ENCODE measurements at regions not wholly inside any gene's neighbourhood (a gene's known extent, or its start where the extent isn't known, plus 50 kb on each side); places are given as distances from the start of the nearest gene placed in this dataset.
A peak's percentile ranks its signal among the peaks of the same experiment; 100 is the strongest.

DNA sequence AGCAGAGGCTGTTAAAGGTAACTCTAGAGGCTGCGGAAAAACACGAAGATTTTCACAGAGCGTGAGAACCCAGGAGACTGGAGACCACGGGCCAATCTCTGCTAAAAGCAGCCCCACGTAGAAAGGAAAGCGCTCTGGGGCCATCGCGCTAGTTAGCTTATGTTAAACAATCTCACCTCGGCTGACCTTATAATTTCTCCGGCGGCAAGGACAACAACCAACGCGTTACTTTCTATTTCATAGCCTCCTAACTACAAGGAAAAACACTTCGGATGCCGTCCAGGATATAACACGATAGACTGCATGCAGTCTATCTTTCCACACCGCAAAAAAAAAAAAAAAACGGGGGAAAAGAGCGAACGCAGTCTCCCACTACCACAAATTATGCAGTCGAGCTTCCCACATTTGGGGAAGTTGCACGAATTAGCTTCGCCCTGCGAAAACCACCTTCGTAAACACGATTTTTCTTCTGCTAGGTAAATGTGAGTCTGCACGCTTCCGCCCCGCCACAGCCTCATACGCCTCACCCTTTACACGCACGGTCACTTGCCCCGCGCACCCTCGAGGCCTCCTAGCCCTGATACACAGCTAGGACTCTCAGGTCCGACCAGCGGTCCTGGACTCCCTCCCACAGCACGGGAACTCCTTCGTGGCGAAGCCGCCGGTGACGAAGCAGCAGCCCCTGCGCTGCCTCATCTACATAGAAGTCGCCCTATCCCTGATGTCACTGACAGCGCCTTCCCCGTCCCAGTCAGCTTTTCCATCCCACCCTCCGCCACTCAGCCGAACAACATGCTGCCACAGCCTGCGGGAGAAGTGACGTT lies 87.8 kb downstream of the PRKAB2 start (continued):
- TF ChIP-seq, protein P1, sequence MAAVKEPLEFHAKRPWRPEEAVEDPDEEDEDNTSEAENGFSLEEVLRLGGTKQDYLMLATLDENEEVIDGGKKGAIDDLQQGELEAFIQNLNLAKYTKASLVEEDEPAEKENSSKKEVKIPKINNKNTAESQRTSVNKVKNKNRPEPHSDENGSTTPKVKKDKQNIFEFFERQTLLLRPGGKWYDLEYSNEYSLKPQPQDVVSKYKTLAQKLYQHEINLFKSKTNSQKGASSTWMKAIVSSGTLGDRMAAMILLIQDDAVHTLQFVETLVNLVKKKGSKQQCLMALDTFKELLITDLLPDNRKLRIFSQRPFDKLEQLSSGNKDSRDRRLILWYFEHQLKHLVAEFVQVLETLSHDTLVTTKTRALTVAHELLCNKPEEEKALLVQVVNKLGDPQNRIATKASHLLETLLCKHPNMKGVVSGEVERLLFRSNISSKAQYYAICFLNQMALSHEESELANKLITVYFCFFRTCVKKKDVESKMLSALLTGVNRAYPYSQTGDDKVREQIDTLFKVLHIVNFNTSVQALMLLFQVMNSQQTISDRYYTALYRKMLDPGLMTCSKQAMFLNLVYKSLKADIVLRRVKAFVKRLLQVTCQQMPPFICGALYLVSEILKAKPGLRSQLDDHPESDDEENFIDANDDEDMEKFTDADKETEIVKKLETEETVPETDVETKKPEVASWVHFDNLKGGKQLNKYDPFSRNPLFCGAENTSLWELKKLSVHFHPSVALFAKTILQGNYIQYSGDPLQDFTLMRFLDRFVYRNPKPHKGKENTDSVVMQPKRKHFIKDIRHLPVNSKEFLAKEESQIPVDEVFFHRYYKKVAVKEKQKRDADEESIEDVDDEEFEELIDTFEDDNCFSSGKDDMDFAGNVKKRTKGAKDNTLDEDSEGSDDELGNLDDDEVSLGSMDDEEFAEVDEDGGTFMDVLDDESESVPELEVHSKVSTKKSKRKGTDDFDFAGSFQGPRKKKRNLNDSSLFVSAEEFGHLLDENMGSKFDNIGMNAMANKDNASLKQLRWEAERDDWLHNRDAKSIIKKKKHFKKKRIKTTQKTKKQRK (IDR thresholded peaks at IDR 0.05; ENCODE audit: low read depth, low read length) = peak; percentile 55
- TF ChIP-seq MEF2B (IDR thresholded peaks at IDR 0.05; ENCODE audit: partially characterized antibody, poor library complexity, severe bottlenecking) (no peak), TCF12 (IDR thresholded peaks at IDR 0.05; ENCODE audit: low read depth, low read length) (peak; percentile 86), TCF3 (IDR thresholded peaks at IDR 0.05; ENCODE audit: borderline replicate concordance, insufficient read depth, low read depth, low read length) (peak; percentile 90; the same call in 1 of the 2 replicates), DPF2 (IDR thresholded peaks at IDR 0.05) (0 out of 2 replicates have a peak, but pooled peaks have one; percentile 31), CBX3 (IDR thresholded peaks at IDR 0.05; ENCODE audit: borderline replicate concordance, low read depth) (no peak), BCL11A (IDR thresholded peaks at IDR 0.05; ENCODE audit: low read depth, low read length) (peak; percentile 82), YBX1 (IDR thresholded peaks at IDR 0.05) (no peak), SIX5 (IDR thresholded peaks at IDR 0.05; ENCODE audit: low read depth, low read length, severe bottlenecking) (peak; percentile 21), ZNF24 (IDR thresholded peaks at IDR 0.05) (no peak), CHD1 (IDR thresholded peaks at IDR 0.05; ENCODE audit: low read depth, low read length) (no peak), IRF4 (IDR thresholded peaks at IDR 0.05; ENCODE audit: low read depth, low read length) (no peak), RELA (IDR thresholded peaks at IDR 0.05; ENCODE audit: borderline replicate concordance, partially characterized antibody) (peak; percentile 27), FOXM1 (IDR thresholded peaks at IDR 0.05; ENCODE audit: low read depth, low read length) (peak; percentile 70), MYB (IDR thresholded peaks at IDR 0.05; ENCODE audit: borderline replicate concordance, low read depth, low read length) (no peak)
- TF ChIP-seq, protein P2, sequence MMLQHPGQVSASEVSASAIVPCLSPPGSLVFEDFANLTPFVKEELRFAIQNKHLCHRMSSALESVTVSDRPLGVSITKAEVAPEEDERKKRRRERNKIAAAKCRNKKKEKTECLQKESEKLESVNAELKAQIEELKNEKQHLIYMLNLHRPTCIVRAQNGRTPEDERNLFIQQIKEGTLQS (IDR thresholded peaks at IDR 0.05; ENCODE audit: borderline replicate concordance, extremely low read depth, low read depth, low read length) = no peak
- TF ChIP-seq, protein P3, sequence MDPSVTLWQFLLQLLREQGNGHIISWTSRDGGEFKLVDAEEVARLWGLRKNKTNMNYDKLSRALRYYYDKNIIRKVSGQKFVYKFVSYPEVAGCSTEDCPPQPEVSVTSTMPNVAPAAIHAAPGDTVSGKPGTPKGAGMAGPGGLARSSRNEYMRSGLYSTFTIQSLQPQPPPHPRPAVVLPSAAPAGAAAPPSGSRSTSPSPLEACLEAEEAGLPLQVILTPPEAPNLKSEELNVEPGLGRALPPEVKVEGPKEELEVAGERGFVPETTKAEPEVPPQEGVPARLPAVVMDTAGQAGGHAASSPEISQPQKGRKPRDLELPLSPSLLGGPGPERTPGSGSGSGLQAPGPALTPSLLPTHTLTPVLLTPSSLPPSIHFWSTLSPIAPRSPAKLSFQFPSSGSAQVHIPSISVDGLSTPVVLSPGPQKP (IDR thresholded peaks at IDR 0.05; ENCODE audit: low read depth, low read length) = peak; percentile 48; the same call in 1 of the 2 replicates
- TF ChIP-seq, protein P4, sequence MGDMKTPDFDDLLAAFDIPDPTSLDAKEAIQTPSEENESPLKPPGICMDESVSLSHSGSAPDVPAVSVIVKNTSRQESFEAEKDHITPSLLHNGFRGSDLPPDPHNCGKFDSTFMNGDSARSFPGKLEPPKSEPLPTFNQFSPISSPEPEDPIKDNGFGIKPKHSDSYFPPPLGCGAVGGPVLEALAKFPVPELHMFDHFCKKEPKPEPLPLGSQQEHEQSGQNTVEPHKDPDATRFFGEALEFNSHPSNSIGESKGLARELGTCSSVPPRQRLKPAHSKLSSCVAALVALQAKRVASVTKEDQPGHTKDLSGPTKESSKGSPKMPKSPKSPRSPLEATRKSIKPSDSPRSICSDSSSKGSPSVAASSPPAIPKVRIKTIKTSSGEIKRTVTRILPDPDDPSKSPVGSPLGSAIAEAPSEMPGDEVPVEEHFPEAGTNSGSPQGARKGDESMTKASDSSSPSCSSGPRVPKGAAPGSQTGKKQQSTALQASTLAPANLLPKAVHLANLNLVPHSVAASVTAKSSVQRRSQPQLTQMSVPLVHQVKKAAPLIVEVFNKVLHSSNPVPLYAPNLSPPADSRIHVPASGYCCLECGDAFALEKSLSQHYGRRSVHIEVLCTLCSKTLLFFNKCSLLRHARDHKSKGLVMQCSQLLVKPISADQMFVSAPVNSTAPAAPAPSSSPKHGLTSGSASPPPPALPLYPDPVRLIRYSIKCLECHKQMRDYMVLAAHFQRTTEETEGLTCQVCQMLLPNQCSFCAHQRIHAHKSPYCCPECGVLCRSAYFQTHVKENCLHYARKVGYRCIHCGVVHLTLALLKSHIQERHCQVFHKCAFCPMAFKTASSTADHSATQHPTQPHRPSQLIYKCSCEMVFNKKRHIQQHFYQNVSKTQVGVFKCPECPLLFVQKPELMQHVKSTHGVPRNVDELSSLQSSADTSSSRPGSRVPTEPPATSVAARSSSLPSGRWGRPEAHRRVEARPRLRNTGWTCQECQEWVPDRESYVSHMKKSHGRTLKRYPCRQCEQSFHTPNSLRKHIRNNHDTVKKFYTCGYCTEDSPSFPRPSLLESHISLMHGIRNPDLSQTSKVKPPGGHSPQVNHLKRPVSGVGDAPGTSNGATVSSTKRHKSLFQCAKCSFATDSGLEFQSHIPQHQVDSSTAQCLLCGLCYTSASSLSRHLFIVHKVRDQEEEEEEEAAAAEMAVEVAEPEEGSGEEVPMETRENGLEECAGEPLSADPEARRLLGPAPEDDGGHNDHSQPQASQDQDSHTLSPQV (IDR thresholded peaks at IDR 0.05) = no peak
- TF ChIP-seq, protein P5, sequence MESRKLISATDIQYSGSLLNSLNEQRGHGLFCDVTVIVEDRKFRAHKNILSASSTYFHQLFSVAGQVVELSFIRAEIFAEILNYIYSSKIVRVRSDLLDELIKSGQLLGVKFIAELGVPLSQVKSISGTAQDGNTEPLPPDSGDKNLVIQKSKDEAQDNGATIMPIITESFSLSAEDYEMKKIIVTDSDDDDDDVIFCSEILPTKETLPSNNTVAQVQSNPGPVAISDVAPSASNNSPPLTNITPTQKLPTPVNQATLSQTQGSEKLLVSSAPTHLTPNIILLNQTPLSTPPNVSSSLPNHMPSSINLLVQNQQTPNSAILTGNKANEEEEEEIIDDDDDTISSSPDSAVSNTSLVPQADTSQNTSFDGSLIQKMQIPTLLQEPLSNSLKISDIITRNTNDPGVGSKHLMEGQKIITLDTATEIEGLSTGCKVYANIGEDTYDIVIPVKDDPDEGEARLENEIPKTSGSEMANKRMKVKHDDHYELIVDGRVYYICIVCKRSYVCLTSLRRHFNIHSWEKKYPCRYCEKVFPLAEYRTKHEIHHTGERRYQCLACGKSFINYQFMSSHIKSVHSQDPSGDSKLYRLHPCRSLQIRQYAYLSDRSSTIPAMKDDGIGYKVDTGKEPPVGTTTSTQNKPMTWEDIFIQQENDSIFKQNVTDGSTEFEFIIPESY (IDR thresholded peaks at IDR 0.05) = peak; percentile 44; the same call in 1 of the 2 replicates

Measured in GM12878 (cell line).